Liver (tissue), 8 donors: ENCODE measurements at regions not wholly inside any gene's neighbourhood (a gene's known extent, or its start where the extent isn't known, plus 50 kb on each side); places are given as distances from the start of the nearest gene placed in this dataset.

ENCODE experiments used
- DNase-seq: peaks from one replicate; pipeline ENCODE4 v3.0.0-alpha.2; 2017; ENCODE audit warnings: low spot score
- H3K27ac ChIP-seq, 2 donors: one replicate each; pipeline ENCODE4 v1.7.0; 2013; ENCODE audit warnings: inconsistent platforms in 2 of 2, low read length in 2 of 2, control low read depth in 1 of 2, low read depth in 1 of 2, mild to moderate bottlenecking in 1 of 2
- H3K27me3 ChIP-seq, 4 donors: one replicate each; pipeline versions ENCODE4 v1.6.1 to v1.7.0; 2013; ENCODE audit warnings: low read length in 3 of 4, inconsistent platforms in 1 of 4, mild to moderate bottlenecking in 1 of 4, moderate library complexity in 1 of 4; ENCODE audit not compliant: control insufficient read depth in 4 of 4, insufficient read depth in 4 of 4
- H3K36me3 ChIP-seq, 4 donors: one replicate each; pipeline versions ENCODE4 v1.6.1 to v1.7.0; 2013; ENCODE audit warnings: low read length in 3 of 4, mild to moderate bottlenecking in 3 of 4, low read depth in 1 of 4, moderate library complexity in 1 of 4; ENCODE audit not compliant: control insufficient read depth in 4 of 4, insufficient read depth in 3 of 4
- H3K4me1 ChIP-seq, 4 donors: one replicate each; pipeline versions ENCODE4 v1.6.1 to v1.7.0; 2013; ENCODE audit warnings: low read length in 3 of 4, mild to moderate bottlenecking in 3 of 4, moderate library complexity in 1 of 4; ENCODE audit not compliant: control insufficient read depth in 4 of 4, insufficient read depth in 4 of 4
- H3K4me3 ChIP-seq, 3 donors: one replicate each; pipeline versions ENCODE4 v1.6.1 to v1.7.0; 2013; ENCODE audit warnings: low read length in 3 of 3, control low read depth in 1 of 3, low read depth in 1 of 3, mild to moderate bottlenecking in 1 of 3
- H3K9ac ChIP-seq, 2 donors: one replicate each; pipeline ENCODE4 v1.7.0; 2013; ENCODE audit warnings: low read length in 2 of 2, mild to moderate bottlenecking in 2 of 2, moderate library complexity in 2 of 2, control low read depth in 1 of 2, low read depth in 1 of 2
- H3K9me3 ChIP-seq, 4 donors: one replicate each; pipeline versions ENCODE4 v1.6.1 to v1.7.0; 2013; ENCODE audit warnings: low read length in 3 of 4; ENCODE audit not compliant: control insufficient read depth in 4 of 4
- EGR1 ChIP-seq, 2 donors: IDR thresholded peaks; 2 replicates each; pipeline ENCODE4 v1.6.1; 2016 to 2018; ENCODE audit warnings: antibody characterized with exemption in 2 of 2, low read depth in 2 of 2
- FOXA1 ChIP-seq: IDR thresholded peaks from 2 replicates; pipeline ENCODE4 v1.6.1; 2016; ENCODE audit warnings: antibody characterized with exemption
- FOXA2 ChIP-seq: IDR thresholded peaks from 2 replicates; pipeline ENCODE4 v1.6.1; 2016; ENCODE audit warnings: antibody characterized with exemption
- GABPA ChIP-seq, 2 donors: IDR thresholded peaks in 1 of 2; conservative IDR thresholded peaks in 1 of 2; 2 replicates each; pipeline ENCODE4 v1.6.1; 2016; ENCODE audit warnings: antibody characterized with exemption in 2 of 2, mild to moderate bottlenecking in 1 of 2, moderate library complexity in 1 of 2
- HNF4A ChIP-seq, 2 donors: conservative IDR thresholded peaks; 2 replicates each; pipeline ENCODE4 v1.6.1; 2016; ENCODE audit warnings: antibody characterized with exemption in 2 of 2, mild to moderate bottlenecking in 2 of 2
- HNF4G ChIP-seq: IDR thresholded peaks from 2 replicates; pipeline ENCODE4 v1.6.1; 2016; ENCODE audit warnings: antibody characterized with exemption
- JUND ChIP-seq, 2 donors: IDR thresholded peaks; 2 replicates each; pipeline ENCODE4 v1.6.1; 2016; ENCODE audit warnings: antibody characterized with exemption in 2 of 2
- NR2F2 ChIP-seq: IDR thresholded peaks from 2 replicates; pipeline ENCODE4 v1.6.1; 2016; ENCODE audit warnings: antibody characterized with exemption
- RAD21 ChIP-seq, 2 donors: IDR thresholded peaks; 2 replicates each; pipeline ENCODE4 v1.6.1; 2016; ENCODE audit warnings: antibody characterized with exemption in 2 of 2, mild to moderate bottlenecking in 2 of 2
- RXRA ChIP-seq, 2 donors: IDR thresholded peaks; 2 replicates each; pipeline ENCODE4 v1.6.1; 2017 to 2018; ENCODE audit warnings: antibody characterized with exemption in 2 of 2, mild to moderate bottlenecking in 1 of 2
- SP1 ChIP-seq: IDR thresholded peaks from 2 replicates; pipeline ENCODE4 v1.6.1; 2018; ENCODE audit warnings: antibody characterized with exemption, mild to moderate bottlenecking
- TAF1 ChIP-seq: conservative IDR thresholded peaks from 2 replicates; pipeline ENCODE4 v1.6.1; 2016; ENCODE audit warnings: antibody characterized with exemption, mild to moderate bottlenecking
- YY1 ChIP-seq: IDR thresholded peaks from 2 replicates; pipeline ENCODE4 v1.6.1; 2016; ENCODE audit warnings: antibody characterized with exemption, mild to moderate bottlenecking
- WGBS: extraction: QIAGEN DNeasy Blood & Tissue Kit; methylation state at CpG from one replicate; pipeline ENCODE4 v1.1.7; 2013; 5-methylcytosine and 5-hydroxymethylcytosine counted together
- TF ChIP-seq, protein P1 (sequence below): IDR thresholded peaks from 2 replicates; pipeline ENCODE4 v1.6.1; 2016; ENCODE audit warnings: antibody characterized with exemption
- TF ChIP-seq, protein P2 (sequence below): IDR thresholded peaks from 2 replicates; pipeline ENCODE4 v1.6.1; 2016; ENCODE audit warnings: antibody characterized with exemption
- TF ChIP-seq, protein P3 (sequence below): IDR thresholded peaks from 2 replicates; pipeline ENCODE4 v1.6.1; 2016; ENCODE audit warnings: antibody characterized with exemption, mild to moderate bottlenecking
- TF ChIP-seq, protein P4 (sequence below): fragments of 150-350 bp; IDR thresholded peaks from 2 replicates; pipeline ENCODE4 v1.5.1; 2017; ENCODE audit warnings: improper control_type of control experiment, low read depth, low read length; ENCODE audit not compliant: missing input control
- TF ChIP-seq, protein P5 (sequence below): IDR thresholded peaks from 2 replicates; pipeline ENCODE4 v1.6.1; 2016; ENCODE audit warnings: antibody characterized with exemption
- donor health status: healthy.
- donor health status: healthy.
- donor health status: healthy.
- donor health status: healthy.
- donor health status: healthy.

DNA sequence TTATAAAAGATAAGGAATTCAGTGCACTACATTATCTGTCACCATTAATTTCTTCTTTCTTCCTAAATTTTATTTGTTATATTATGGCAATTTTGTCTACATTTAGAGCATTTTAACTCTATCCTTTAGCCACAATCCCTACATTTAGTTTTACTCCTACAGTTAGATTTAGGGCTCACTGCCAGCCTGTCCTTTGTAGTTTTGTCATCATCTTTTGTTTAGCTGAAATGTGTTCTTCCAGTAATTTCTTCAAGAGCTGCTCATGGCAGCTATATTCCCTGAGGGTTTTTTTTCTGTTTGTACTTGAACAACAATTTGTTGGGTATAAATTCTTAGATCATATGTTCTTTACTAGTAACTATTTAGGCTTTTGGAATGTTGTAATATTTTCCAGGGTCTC is 72.7 kb upstream of the B3GAT2 start:
- Histone ChIP-seq H3K9me3 (no peaks in the 10 kb centered on the region), H3K36me3 (no peaks in the 10 kb centered on the region), H3K9ac (no peak overlapping the region), H3K27ac (no peak overlapping the region), H3K4me3 (no peak overlapping the region), H3K4me1 (peaks cover 0 to 3% (median 1%) of the 10 kb centered on the region in 4 donors), H3K27me3 (no peaks in the 10 kb centered on the region)
- DNase-seq, result no peak
- TF ChIP-seq, protein P1, sequence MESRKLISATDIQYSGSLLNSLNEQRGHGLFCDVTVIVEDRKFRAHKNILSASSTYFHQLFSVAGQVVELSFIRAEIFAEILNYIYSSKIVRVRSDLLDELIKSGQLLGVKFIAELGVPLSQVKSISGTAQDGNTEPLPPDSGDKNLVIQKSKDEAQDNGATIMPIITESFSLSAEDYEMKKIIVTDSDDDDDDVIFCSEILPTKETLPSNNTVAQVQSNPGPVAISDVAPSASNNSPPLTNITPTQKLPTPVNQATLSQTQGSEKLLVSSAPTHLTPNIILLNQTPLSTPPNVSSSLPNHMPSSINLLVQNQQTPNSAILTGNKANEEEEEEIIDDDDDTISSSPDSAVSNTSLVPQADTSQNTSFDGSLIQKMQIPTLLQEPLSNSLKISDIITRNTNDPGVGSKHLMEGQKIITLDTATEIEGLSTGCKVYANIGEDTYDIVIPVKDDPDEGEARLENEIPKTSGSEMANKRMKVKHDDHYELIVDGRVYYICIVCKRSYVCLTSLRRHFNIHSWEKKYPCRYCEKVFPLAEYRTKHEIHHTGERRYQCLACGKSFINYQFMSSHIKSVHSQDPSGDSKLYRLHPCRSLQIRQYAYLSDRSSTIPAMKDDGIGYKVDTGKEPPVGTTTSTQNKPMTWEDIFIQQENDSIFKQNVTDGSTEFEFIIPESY, result no peak
- no peak for TF ChIP-seq SP1
- TF ChIP-seq, protein P2, sequence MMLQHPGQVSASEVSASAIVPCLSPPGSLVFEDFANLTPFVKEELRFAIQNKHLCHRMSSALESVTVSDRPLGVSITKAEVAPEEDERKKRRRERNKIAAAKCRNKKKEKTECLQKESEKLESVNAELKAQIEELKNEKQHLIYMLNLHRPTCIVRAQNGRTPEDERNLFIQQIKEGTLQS, result no peak
- no peak for TF ChIP-seq EGR1 (IDR thresholded peaks at IDR 0.05; ENCODE audit: low read depth in 2 of 2)

DNA sequence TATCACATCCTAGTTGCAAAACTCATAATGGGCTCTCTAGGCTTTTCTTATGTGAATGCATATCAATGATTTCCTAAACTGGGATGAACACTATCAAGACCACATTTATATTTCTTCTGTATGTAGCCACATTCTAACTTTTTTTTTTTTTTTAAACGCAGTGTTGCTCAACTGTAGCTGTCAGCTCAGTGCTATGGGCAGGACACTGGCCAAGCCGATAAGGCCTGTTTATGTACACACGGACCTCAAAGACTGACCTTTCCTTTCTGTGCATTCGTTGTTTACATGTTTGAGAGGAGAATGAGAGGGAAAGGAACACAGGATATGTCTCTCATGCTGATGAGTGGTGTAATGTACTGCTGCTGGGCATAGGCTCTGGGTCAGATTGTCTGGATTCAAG is 75.1 kb upstream of the B3GAT2 start:
- no peaks in the 10 kb centered on the region for H3K9me3 ChIP-seq
- no peak overlapping the region for H3K4me3 ChIP-seq
- no peaks in the 10 kb centered on the region for H3K27me3 ChIP-seq
- H3K36me3 ChIP-seq, result no peaks in the 10 kb centered on the region
- peaks cover 0 to 3% (median 1%) of the 10 kb centered on the region in 4 donors for H3K4me1 ChIP-seq
- WGBS, result 11% methylated on average over 4 of the region's 4 CpGs
- TF ChIP-seq RXRA (IDR thresholded peaks at IDR 0.05), result peak; percentile 44 to 51
- peak in 1 of 2 donors; percentile 33 for TF ChIP-seq RAD21 (IDR thresholded peaks at IDR 0.05)
- no peak for TF ChIP-seq NR2F2
- TF ChIP-seq YY1, result peak; percentile 16
- peak; percentile 91 for TF ChIP-seq FOXA2
- peak; percentile 76 for TF ChIP-seq FOXA1
- no peak for TF ChIP-seq JUND (IDR thresholded peaks at IDR 0.05)
- TF ChIP-seq, protein P2, result no peak
- peak; percentile 62 to 67 for TF ChIP-seq HNF4A (conservative IDR thresholded peaks at IDR 0.05)
- no peak for TF ChIP-seq GABPA (IDR thresholded peaks at IDR 0.05 in 1 of 2, conservative IDR thresholded peaks at IDR 0.05 in 1 of 2)
- peak; percentile 54 for TF ChIP-seq SP1
- TF ChIP-seq TAF1, result no peak
- no peak for TF ChIP-seq EGR1 (IDR thresholded peaks at IDR 0.05; ENCODE audit: low read depth in 2 of 2)
- TF ChIP-seq, protein P3, sequence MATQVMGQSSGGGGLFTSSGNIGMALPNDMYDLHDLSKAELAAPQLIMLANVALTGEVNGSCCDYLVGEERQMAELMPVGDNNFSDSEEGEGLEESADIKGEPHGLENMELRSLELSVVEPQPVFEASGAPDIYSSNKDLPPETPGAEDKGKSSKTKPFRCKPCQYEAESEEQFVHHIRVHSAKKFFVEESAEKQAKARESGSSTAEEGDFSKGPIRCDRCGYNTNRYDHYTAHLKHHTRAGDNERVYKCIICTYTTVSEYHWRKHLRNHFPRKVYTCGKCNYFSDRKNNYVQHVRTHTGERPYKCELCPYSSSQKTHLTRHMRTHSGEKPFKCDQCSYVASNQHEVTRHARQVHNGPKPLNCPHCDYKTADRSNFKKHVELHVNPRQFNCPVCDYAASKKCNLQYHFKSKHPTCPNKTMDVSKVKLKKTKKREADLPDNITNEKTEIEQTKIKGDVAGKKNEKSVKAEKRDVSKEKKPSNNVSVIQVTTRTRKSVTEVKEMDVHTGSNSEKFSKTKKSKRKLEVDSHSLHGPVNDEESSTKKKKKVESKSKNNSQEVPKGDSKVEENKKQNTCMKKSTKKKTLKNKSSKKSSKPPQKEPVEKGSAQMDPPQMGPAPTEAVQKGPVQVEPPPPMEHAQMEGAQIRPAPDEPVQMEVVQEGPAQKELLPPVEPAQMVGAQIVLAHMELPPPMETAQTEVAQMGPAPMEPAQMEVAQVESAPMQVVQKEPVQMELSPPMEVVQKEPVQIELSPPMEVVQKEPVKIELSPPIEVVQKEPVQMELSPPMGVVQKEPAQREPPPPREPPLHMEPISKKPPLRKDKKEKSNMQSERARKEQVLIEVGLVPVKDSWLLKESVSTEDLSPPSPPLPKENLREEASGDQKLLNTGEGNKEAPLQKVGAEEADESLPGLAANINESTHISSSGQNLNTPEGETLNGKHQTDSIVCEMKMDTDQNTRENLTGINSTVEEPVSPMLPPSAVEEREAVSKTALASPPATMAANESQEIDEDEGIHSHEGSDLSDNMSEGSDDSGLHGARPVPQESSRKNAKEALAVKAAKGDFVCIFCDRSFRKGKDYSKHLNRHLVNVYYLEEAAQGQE, result no peak
- TF ChIP-seq HNF4G, result no peak
- TF ChIP-seq, protein P4, sequence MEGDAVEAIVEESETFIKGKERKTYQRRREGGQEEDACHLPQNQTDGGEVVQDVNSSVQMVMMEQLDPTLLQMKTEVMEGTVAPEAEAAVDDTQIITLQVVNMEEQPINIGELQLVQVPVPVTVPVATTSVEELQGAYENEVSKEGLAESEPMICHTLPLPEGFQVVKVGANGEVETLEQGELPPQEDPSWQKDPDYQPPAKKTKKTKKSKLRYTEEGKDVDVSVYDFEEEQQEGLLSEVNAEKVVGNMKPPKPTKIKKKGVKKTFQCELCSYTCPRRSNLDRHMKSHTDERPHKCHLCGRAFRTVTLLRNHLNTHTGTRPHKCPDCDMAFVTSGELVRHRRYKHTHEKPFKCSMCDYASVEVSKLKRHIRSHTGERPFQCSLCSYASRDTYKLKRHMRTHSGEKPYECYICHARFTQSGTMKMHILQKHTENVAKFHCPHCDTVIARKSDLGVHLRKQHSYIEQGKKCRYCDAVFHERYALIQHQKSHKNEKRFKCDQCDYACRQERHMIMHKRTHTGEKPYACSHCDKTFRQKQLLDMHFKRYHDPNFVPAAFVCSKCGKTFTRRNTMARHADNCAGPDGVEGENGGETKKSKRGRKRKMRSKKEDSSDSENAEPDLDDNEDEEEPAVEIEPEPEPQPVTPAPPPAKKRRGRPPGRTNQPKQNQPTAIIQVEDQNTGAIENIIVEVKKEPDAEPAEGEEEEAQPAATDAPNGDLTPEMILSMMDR, result no peak
- TF ChIP-seq, protein P1, result no peak
- TF ChIP-seq, protein P5, sequence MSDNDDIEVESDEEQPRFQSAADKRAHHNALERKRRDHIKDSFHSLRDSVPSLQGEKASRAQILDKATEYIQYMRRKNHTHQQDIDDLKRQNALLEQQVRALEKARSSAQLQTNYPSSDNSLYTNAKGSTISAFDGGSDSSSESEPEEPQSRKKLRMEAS, result no peak
- H3K27ac ChIP-seq, result no peak overlapping the region
- H3K9ac ChIP-seq, result no peak overlapping the region
- DNase-seq, result no peak
